ENCODE measurements at regions not wholly inside any gene's neighbourhood (a gene's known extent, or its start where the extent isn't known, plus 50 kb on each side); places are given as distances from the start of the nearest gene placed in this dataset.

GRCh38 chr12:59055204-59055860 lies 135.0 kb upstream of the LRIG3 start:
- TF ChIP-seq CTCF (IDR thresholded peaks at IDR 0.05; ENCODE audit: low read depth, low read length, poor library complexity, severe bottlenecking), result no peak
- no peak for TF ChIP-seq EZH2phosphoT487 (IDR thresholded peaks at IDR 0.05; ENCODE audit: borderline replicate concordance, low read length)
